Mesothelial cell of epicardium (in vitro differentiated cells): ENCODE measurements at regions not wholly inside any gene's neighbourhood (a gene's known extent, or its start where the extent isn't known, plus 50 kb on each side); places are given as distances from the start of the nearest gene placed in this dataset.
"Not testable (repeated sequence)": the region's sequence is repeated elsewhere in the genome, so short reads cannot be mapped to it uniquely, and the experiment has no call there.

Experiments used
- DNase-seq, 2 experiments: peaks; one replicate each; pipeline ENCODE4 v3.0.0; 2021; ENCODE audit warnings: low spot score in 2 of 2; ENCODE audit not compliant: unreplicated experiment in 2 of 2
- H3K27ac Mint-ChIP-seq: 2 replicates; pipeline ENCODE4 v1.8.0; 2021; ENCODE audit warnings: mixed read lengths
- H3K27me3 Mint-ChIP-seq: 2 replicates; pipeline ENCODE4 v1.8.0; 2021; ENCODE audit warnings: low read depth, mixed read lengths
- H3K36me3 Mint-ChIP-seq: 2 replicates; pipeline ENCODE4 v1.8.0; 2021; ENCODE audit warnings: mixed read lengths
- H3K4me1 Mint-ChIP-seq: 2 replicates; pipeline ENCODE4 v1.8.0; 2021; ENCODE audit warnings: mixed read lengths
- H3K4me3 Mint-ChIP-seq: 2 replicates; pipeline ENCODE4 v1.8.0; 2021; ENCODE audit warnings: mild to moderate bottlenecking, moderate library complexity, mixed read lengths
- H3K9me3 Mint-ChIP-seq: 2 replicates; pipeline ENCODE4 v1.8.0; 2021; ENCODE audit warnings: mixed read lengths
- TF ChIP-seq, protein P1 (sequence below): fragments of 200-600 bp; sonication (generic); IDR thresholded peaks from one replicate; pipeline ENCODE4 v1.5.0; 2021; ENCODE audit warnings: antibody characterized with exemption; ENCODE audit not compliant: unreplicated experiment

DNA sequence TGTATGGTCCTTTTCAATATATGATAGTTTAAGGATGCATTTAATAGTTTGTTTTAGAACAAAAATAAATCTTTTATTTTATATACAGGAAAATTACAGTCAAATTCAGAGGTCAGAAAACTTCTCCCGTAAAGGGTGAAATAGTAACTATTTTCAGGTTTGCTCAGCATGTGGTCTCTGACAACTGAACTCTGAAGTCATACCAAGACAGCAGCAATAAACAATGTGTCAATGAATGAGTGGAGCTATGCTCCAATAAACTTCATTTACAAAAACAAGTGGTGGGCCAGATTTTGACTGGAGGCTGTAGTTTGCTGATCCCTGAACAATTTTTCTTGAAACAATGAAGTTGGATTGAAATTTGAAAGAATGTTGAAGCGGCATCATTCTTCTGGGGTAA lies 123.6 kb downstream of the ZNF248 start:
- H3K36me3 Mint-ChIP-seq = no peaks in the 10 kb centered on the region
- no peaks in the 10 kb centered on the region for H3K4me1 Mint-ChIP-seq
- H3K27ac Mint-ChIP-seq = no peak overlapping the region
- TF ChIP-seq, protein P1, sequence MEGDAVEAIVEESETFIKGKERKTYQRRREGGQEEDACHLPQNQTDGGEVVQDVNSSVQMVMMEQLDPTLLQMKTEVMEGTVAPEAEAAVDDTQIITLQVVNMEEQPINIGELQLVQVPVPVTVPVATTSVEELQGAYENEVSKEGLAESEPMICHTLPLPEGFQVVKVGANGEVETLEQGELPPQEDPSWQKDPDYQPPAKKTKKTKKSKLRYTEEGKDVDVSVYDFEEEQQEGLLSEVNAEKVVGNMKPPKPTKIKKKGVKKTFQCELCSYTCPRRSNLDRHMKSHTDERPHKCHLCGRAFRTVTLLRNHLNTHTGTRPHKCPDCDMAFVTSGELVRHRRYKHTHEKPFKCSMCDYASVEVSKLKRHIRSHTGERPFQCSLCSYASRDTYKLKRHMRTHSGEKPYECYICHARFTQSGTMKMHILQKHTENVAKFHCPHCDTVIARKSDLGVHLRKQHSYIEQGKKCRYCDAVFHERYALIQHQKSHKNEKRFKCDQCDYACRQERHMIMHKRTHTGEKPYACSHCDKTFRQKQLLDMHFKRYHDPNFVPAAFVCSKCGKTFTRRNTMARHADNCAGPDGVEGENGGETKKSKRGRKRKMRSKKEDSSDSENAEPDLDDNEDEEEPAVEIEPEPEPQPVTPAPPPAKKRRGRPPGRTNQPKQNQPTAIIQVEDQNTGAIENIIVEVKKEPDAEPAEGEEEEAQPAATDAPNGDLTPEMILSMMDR = no peak
- no peak overlapping the region for H3K4me3 Mint-ChIP-seq
- no peaks in the 10 kb centered on the region for H3K27me3 Mint-ChIP-seq
- no peak for DNase-seq
- H3K9me3 Mint-ChIP-seq = peaks cover 52% of the 10 kb centered on the region

DNA sequence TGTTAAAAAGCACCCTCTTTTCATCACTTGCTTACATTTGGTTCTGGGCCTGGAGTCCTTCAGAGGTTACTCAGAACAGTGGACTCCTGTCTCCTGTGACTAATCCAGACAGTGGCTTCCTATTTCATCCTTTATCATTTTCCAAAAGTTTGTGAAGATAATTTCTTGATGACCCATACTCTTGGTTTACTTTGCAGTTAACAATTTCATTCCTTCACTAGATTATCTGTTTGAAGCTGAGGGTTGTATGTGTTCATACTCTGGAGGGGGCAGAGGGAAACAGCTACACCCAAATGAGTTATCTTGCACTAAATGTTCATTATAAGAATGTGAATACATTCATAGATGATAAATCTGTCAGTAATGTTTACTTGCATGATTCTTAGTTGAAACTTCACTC lies 124.7 kb downstream of the ZNF248 start:
- DNase-seq = no peak
- TF ChIP-seq, protein P1 = no peak
- no peaks in the 10 kb centered on the region for H3K27me3 Mint-ChIP-seq
- H3K36me3 Mint-ChIP-seq = no peaks in the 10 kb centered on the region
- no peak overlapping the region for H3K27ac Mint-ChIP-seq
- peaks cover 49% of the 10 kb centered on the region for H3K9me3 Mint-ChIP-seq
- H3K4me3 Mint-ChIP-seq = no peak overlapping the region
- H3K4me1 Mint-ChIP-seq = no peaks in the 10 kb centered on the region

DNA sequence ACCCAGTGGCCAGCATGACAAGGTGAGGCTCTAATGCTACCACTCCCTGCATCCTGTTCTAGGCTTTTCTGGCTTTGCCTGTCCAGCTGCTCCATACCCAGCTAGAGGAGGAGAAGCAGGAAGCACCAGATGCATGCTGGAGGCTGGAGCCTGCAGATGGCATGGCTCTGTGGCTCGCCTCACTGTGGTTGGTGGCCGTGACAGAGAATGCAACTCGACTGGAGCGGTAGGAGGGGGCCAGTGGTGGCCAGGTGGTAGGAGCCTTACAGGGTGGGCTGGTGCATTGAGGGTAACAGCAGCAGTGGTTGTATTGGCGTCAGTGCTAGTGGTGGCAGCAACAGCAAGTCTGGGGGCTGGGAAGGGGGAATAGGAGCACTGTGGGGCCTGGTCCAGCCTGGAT lies 128.6 kb downstream of the ZNF248 start:
- DNase-seq = no peak
- H3K27me3 Mint-ChIP-seq = no peaks in the 10 kb centered on the region
- no peaks in the 10 kb centered on the region for H3K4me1 Mint-ChIP-seq
- TF ChIP-seq, protein P1 = no peak
- H3K4me3 Mint-ChIP-seq = no peak overlapping the region
- no peak overlapping the region for H3K27ac Mint-ChIP-seq
- H3K36me3 Mint-ChIP-seq = no peaks in the 10 kb centered on the region
- H3K9me3 Mint-ChIP-seq = peaks cover 56% of the 10 kb centered on the region

DNA sequence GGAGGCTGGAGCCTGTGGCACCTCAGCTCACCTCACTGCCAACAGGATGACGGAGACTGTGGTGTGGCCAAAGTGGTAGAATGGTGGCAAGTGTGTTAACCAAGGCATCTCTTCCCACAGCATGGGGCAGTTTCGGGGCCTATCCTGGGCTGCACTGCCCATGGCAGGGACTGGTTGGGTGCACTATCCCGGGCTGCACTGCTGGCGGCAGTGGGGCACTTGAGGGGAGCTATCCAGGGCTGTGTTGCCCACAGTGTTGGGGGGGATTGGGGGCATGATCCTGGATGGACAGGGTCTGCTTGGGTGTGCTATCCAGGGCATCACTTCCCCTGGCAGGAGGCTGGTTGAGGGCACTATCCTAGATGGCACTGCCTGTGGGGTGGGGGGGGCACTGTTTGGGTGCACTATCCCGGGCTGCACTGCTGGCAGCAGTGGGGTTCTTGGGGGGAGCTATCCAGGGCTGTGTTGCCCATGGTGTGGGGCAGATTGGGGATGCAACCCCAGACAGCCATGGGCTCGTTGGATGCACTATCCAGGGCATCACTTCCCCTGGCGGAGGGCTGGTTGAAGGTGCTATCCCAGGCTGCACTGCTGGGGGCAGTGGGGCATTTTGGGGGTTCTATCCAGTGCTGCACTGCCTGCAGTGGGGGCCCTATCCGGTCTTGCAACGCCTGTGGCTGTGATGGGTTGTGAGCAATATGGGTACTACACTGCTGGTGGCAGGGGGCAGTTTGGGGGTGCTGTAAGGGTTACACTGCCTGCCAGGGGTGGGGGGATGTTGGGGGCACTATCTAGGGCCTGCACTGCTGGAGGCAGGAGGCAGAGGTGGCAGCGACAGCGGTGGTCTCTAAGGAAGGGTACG lies 129.7 kb downstream of the ZNF248 start:
- TF ChIP-seq, protein P1 = no peak
- Mint-ChIP-seq H3K27ac (no peak overlapping the region), H3K4me3 (no peak overlapping the region), H3K4me1 (no peaks in the 10 kb centered on the region), H3K27me3 (no peaks in the 10 kb centered on the region), H3K36me3 (peaks cover 1% of the 10 kb centered on the region), H3K9me3 (peaks cover 58% of the 10 kb centered on the region)
- no peak for DNase-seq

DNA sequence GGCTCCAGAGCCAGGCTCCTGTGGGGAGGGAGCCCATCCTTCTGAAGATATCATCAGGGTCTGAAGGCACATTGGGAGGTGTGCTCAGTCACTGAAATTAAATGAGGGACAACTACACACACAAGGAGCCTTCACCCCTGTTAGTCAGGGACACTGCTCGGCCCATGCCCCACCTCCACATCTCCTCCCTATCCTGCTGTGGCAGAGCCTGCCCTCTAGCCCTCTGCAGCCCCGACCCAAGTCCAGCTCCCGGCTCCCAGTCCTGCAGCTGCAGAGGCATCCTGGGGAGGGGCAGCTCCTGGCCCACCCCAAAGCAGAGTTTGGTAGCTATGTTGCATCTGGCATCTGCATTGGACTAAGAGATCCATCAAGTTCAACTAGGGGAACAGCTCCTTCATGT lies 136.3 kb downstream of the ZNF248 start:
- H3K4me1 Mint-ChIP-seq = no peaks in the 10 kb centered on the region
- no peak overlapping the region for H3K4me3 Mint-ChIP-seq
- peaks cover 67% of the 10 kb centered on the region for H3K9me3 Mint-ChIP-seq
- TF ChIP-seq, protein P1 = no peak
- H3K27ac Mint-ChIP-seq = no peak overlapping the region
- no peaks in the 10 kb centered on the region for H3K27me3 Mint-ChIP-seq
- DNase-seq = no peak
- peaks cover 8% of the 10 kb centered on the region for H3K36me3 Mint-ChIP-seq

DNA sequence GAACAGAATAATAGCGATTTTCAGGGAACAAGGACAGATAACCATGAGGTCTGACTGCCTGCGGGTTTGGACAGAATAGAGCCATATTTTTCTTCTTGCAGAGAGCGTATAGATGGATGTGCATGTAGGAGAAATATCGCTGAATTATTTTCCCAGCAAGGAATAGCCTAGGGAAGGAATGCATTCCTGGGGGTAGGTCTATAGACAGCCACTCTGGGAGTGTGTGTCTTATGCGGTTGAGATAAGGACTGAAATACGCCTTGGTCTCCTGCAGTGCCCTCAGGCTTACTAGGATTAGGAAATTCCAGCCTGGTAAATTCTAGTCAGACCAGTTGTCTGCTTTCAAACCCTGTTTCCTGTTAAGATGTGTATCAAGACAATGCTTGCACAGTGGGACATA lies 139.3 kb downstream of the ZNF248 start:
- not testable (repeated sequence) for H3K27me3 Mint-ChIP-seq, H3K36me3 Mint-ChIP-seq, H3K27ac Mint-ChIP-seq, DNase-seq, H3K4me3 Mint-ChIP-seq, H3K4me1 Mint-ChIP-seq
- H3K9me3 Mint-ChIP-seq = peaks cover 70% of the 10 kb centered on the region
